HG02938 (cell line): ENCODE measurements at regions not wholly inside any gene's neighbourhood (a gene's known extent, or its start where the extent isn't known, plus 50 kb on each side); places are given as distances from the start of the nearest gene placed in this dataset.

Source experiments
- ATAC-seq: cut with Tn5 transposase; IDR thresholded peaks from one replicate; pipeline ENCODE4 v1.9.1; 2021; ENCODE audit warnings: mild to moderate bottlenecking, moderate library complexity; ENCODE audit not compliant: unreplicated experiment

DNA sequence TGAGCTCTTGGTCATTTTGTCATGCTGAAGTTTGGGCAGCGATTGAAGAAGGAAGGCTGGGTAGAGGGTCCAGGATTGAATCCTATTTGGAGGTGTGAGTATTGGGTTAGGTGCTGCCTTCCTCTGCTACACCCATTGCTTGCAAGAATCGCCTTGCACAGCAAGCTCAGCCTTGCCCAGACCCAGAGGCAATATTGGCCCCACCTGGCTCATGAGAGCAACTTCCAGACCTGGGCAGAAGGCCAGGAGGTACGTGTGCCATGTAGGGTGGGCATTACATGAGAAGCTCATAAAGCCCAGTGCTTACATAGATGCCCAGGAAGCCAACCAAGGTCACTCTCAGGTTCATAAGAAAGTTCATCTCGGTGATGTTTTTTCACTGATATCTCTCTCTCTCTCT is 718.0 kb downstream of the EFNB2 start:
- no peak for ATAC-seq

- no peak for ATAC-seq
Measured at GRCh38 chr13:105816994-105817393, 718.5 kb downstream of the EFNB2 start.

GRCh38 chr13:105814902-105815250 is 720.6 kb downstream of the EFNB2 start:
- ATAC-seq, result no peak

- ATAC-seq, result no peak
Measured at GRCh38 chr13:105814219-105814901, 721.1 kb downstream of the EFNB2 start.

GRCh38 chr13:105806628-105806920 is 728.9 kb downstream of the EFNB2 start:
- no peak for ATAC-seq

GRCh38 chr13:105805892-105806627 is 729.4 kb downstream of the EFNB2 start:
- no peak for ATAC-seq

DNA sequence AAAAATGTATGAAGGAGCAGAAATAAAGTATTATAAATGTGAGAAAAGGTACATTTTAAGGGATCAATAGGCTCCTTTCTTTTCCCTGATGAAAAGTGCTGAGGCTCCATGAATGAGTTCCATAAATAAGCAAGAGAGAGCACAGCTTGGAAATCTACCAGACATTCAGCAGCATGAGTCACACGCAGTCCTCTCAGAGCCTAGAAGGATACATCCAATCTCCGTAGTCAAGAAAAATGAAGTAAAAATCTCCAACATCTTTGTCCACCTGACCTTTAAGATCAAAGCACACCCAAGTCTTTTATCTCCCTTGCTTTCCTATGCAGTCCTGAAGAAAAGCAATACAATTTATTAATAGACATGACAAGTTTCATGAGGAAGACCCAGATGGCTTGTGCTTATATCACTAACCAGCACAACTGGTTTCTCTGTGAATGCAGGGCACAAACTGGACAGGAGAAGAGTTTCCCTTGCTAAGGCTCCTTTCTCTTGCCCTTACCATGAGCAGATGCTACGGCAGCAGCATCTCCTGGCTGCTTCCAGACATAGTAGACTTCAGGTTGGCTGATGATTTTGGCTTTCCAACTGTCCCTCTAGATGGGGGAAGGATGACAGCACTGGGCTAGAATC is 730.8 kb downstream of the EFNB2 start:
- no peak for ATAC-seq

DNA sequence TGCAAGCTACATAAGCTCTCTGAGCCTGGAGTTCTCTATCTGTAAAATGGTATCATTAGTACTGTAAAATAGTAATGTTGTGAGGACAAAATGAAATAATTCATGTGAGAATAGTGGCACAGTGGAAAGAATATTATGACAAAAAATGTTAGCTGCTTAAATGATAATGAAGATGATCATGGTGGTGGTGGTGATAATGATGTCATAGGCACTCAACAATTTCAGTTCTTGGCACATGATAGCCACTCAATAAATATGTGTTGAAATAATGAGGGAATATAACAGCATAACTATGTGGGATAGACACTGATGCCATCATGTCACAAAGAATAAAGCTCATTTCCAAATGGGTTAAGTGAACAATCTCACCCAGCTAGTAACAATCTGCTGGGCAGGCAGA is 736.3 kb downstream of the EFNB2 start:
- no peak for ATAC-seq

- no peak for ATAC-seq
Measured at GRCh38 chr13:105798541-105798940, 736.9 kb downstream of the EFNB2 start.

- no peak for ATAC-seq
Measured at GRCh38 chr13:105796081-105796480, 739.4 kb downstream of the EFNB2 start.

DNA sequence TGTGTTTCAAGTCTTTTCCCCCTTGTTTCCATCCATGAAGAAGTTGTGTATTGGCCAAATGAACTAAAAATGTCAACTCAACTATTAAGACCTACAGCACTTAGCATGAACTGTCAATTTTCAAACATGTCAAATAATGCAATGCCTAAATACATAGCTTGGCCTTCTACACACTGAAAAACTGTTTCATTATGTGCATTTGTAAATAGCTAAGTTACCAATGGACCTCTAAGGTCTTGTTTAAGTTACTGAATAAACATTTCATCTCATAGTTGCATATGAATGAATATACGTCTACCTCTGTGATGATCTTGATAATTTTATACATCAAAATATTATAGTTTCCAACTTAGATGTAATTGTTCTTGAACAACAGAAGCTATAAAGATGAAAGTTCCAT is 744.5 kb downstream of the EFNB2 start:
- no peak for ATAC-seq

DNA sequence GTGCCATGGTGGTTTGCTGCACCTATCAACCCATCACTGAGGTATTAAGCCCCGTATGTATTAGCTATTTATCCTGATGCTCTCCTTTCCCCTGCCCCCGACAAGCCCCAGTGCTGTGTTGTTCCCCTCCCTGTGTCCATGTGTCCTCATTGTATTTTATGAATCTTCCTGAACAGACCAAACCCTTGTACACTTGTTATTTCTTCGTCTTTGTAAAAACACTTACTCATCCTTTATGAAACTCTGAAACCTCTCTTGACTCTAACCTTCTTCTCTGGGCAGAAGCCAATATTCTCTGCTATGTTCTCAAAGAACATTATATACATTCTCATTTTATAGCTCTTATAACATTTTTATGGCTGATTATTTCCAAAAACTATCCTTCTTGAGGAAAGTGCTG is 746.9 kb downstream of the EFNB2 start:
- ATAC-seq, result no peak

DNA sequence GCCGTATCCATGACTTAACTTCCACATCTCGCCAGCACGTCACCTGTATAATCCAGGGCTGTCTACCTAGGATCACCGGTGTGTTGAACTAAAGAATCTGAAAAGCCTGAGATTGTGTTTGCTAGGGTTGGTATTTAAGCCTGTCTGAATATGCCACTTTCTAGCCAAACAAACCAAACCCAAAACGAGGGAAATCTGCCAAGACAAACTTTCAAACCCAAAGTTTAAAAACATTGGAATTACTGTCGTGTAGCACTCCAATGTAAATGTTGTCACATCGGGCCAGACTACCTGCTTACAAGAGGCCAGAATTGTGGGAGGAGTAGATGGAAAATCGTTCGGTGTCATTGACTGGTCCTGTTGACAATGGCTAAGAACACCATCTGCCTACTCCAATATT is 747.8 kb downstream of the EFNB2 start:
- ATAC-seq, result no peak

DNA sequence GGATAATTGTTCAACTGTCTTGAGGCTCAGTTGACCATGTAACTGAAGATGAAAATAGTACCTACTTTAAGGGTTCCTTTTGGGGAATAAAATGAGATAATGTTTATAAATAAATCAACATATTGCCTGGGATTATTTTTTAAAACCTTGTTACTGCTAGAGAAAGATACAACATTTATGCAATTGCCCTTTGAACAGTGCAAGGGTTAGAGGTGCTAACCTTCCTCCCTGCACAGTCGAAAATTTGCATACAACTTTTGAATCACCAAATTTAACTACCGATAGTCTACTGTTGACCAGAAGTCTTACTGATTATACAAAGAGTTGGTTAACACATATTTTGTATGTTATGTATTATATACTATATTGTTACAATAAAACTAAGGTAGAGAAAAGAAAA is 750.0 kb downstream of the EFNB2 start:
- ATAC-seq, result no peak

GRCh38 chr13:105783261-105783660 is 752.2 kb downstream of the EFNB2 start:
- no peak for ATAC-seq

DNA sequence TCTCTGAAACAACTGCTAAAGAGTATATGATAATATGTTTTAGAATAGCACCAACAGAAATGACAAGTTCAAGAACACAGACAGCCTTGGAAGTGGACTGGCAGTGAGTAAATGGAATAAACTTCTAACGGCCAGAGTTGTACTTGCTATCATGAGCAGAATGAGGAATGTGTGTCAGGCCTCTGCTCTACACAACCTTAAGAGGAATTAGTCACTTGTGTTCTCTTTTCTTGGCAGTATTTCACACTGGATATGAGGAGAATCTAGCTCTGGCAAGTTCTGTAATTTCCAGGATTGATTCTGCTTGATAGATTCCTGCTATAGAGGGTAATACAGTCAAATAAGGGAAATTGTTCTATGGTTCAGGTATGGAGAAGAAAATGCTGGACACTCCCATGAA is 757.3 kb downstream of the EFNB2 start:
- ATAC-seq, result no peak

- ATAC-seq, result no peak
Measured at GRCh38 chr13:105774739-105775460, 760.6 kb downstream of the EFNB2 start.

DNA sequence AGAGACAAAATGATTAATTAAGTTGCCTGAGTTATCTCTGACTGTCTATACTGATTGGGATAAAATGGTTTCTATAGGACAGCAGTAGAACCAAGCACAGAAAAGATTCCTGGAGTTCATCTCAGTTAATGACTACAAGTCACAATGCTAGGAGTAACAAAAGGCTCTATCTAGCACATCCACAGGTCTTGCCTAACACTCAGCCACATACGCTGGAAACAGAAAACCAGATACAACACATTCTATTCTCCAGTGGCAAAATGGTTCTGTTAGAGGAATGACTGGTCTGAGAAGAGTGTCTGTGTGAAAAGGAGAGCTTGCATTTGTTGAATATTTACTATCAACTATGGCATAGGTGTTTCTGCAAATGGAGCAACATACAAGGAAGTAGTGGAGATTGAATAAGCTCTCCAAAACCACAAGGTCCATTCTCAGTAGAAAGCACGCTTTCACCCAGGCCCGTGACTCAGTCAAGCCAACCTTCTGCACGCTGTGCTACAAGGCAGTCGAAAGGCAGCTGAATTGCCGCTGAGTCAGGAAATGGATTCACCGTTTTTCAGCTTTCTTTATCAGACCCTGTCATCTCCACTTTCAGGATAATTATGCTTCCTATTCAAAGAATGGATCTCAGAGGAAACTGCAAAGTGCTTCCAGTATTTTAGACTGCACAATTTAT is 761.5 kb downstream of the EFNB2 start:
- no peak for ATAC-seq

DNA sequence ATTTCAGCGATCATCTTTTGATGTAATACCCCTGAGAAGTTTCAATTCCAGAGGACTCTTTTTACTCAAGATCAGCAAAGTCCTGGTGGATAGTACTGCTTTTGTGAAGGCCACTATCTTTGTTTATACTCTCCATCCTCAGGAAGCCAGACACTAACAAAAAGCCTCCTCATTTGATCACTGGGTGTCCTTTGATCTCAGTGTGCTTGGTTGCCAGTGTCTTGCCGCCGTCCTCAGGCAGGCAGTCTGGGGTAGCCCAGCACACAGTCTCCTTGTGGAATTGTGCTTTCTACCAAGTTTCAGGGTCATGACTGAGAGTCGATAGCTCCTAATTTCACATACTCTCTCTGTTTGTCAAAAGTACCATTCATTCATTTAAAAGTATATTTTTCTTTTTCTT is 762.2 kb downstream of the EFNB2 start:
- no peak for ATAC-seq

GRCh38 chr13:105764486-105764885 is 771.0 kb downstream of the EFNB2 start:
- no peak for ATAC-seq

GRCh38 chr13:105763851-105764250 is 771.6 kb downstream of the EFNB2 start:
- no peak for ATAC-seq
